H9 (cell line): ENCODE measurements at regions not wholly inside any gene's neighbourhood (a gene's known extent, or its start where the extent isn't known, plus 50 kb on each side); places are given as distances from the start of the nearest gene placed in this dataset.

Experiments
- DNase-seq: peaks from one replicate; pipeline ENCODE4 v3.0.0-alpha.2; 2017
- H2AFZ ChIP-seq: one replicate; pipeline ENCODE4 v1.6.1; 2013; ENCODE audit warnings: mild to moderate bottlenecking, low read length, control low read depth, moderate library complexity
- H2AK5ac ChIP-seq: 2 replicates; pipeline ENCODE4 v1.6.1; 2013; ENCODE audit warnings: low read length, control low read depth, mixed read lengths; ENCODE audit not compliant: insufficient read length
- H2BK120ac ChIP-seq: one replicate; pipeline ENCODE4 v1.6.1; 2013; ENCODE audit warnings: low read depth, mild to moderate bottlenecking, low read length, control low read depth, inconsistent platforms; ENCODE audit not compliant: poor library complexity, severe bottlenecking
- H2BK12ac ChIP-seq: 2 replicates; pipeline ENCODE4 v1.6.1; 2013; ENCODE audit warnings: low read length, control low read depth, mixed read lengths, low read depth; ENCODE audit not compliant: insufficient read length
- H2BK15ac ChIP-seq: 2 replicates; pipeline ENCODE4 v1.6.1; 2013; ENCODE audit warnings: low read depth, low read length, control low read depth
- H2BK20ac ChIP-seq: one replicate; pipeline ENCODE4 v1.6.1; 2013; ENCODE audit warnings: low read depth, mild to moderate bottlenecking, low read length, control low read depth, inconsistent platforms; ENCODE audit not compliant: poor library complexity, severe bottlenecking
- H2BK5ac ChIP-seq: 2 replicates; pipeline ENCODE4 v1.6.1; 2013; ENCODE audit warnings: low read length, control low read depth, mixed read lengths; ENCODE audit not compliant: insufficient read length
- H3K14ac ChIP-seq: 2 replicates; pipeline ENCODE4 v1.6.1; 2013; ENCODE audit warnings: low read length, control low read depth; ENCODE audit not compliant: insufficient read depth
- H3K18ac ChIP-seq: 2 replicates; pipeline ENCODE4 v1.6.1; 2013; ENCODE audit warnings: low read depth, mild to moderate bottlenecking, mixed read lengths, low read length, control low read depth; ENCODE audit not compliant: insufficient read length
- H3K23ac ChIP-seq: 2 replicates; pipeline ENCODE4 v1.6.1; 2013; ENCODE audit warnings: low read length, control low read depth, mixed read lengths, low read depth; ENCODE audit not compliant: insufficient read length
- H3K23me2 ChIP-seq: 2 replicates; pipeline ENCODE4 v1.6.1; 2013; ENCODE audit warnings: low read depth, mild to moderate bottlenecking, mixed read lengths, low read length, control low read depth; ENCODE audit not compliant: insufficient read length, poor library complexity, severe bottlenecking
- H3K27ac ChIP-seq: 2 replicates; pipeline ENCODE4 v1.5.1; 2013; ENCODE audit warnings: low read length, control low read depth, mixed read lengths, low read depth; ENCODE audit not compliant: insufficient read length
- H3K27me3 ChIP-seq: 2 replicates; pipeline ENCODE4 v1.6.1; 2013; ENCODE audit warnings: low read length, control low read depth, inconsistent platforms; ENCODE audit not compliant: insufficient read depth
- H3K4ac ChIP-seq: 2 replicates; pipeline ENCODE4 v1.6.1; 2013; ENCODE audit warnings: low read depth, mild to moderate bottlenecking, control low read depth, inconsistent platforms, low read length, moderate library complexity
- H3K4me1 ChIP-seq: 2 replicates; pipeline ENCODE4 v1.6.1; 2013; ENCODE audit warnings: low read length, control low read depth, inconsistent platforms; ENCODE audit not compliant: insufficient read depth
- H3K4me2 ChIP-seq: 2 replicates; pipeline ENCODE4 v1.6.1; 2013; ENCODE audit warnings: low read length, control low read depth, mixed read lengths; ENCODE audit not compliant: insufficient read length, insufficient read depth
- H3K56ac ChIP-seq: 2 replicates; pipeline ENCODE4 v1.6.1; 2013; ENCODE audit warnings: low read depth, mild to moderate bottlenecking, mixed read lengths, low read length, control low read depth; ENCODE audit not compliant: insufficient read length
- H3K79me1 ChIP-seq: 2 replicates; pipeline ENCODE4 v1.6.1; 2013; ENCODE audit warnings: low read depth, mild to moderate bottlenecking, moderate library complexity, low read length, control low read depth, inconsistent platforms; ENCODE audit not compliant: insufficient read depth, poor library complexity, severe bottlenecking
- H3K79me2 ChIP-seq: 2 replicates; pipeline ENCODE4 v1.6.1; 2013; ENCODE audit warnings: low read length, control low read depth, inconsistent platforms; ENCODE audit not compliant: insufficient read depth
- H3K9ac ChIP-seq: 2 replicates; pipeline ENCODE4 v1.6.1; 2013; ENCODE audit warnings: low read length, control low read depth, mixed read lengths; ENCODE audit not compliant: insufficient read length; ENCODE audit errors: extremely low read depth
- H3K9me3 ChIP-seq: one replicate; pipeline ENCODE4 v1.6.1; 2013; ENCODE audit warnings: low read depth, low read length, inconsistent platforms; ENCODE audit not compliant: control insufficient read depth
- H3T11ph ChIP-seq: one replicate; pipeline ENCODE4 v1.6.1; 2013; ENCODE audit warnings: mild to moderate bottlenecking, low read length, control low read depth, inconsistent platforms
- H4K20me1 ChIP-seq: one replicate; pipeline ENCODE4 v1.6.1; 2013; ENCODE audit not compliant: control insufficient read depth, insufficient read length, insufficient read depth
- H4K5ac ChIP-seq: 2 replicates; pipeline ENCODE4 v1.6.1; 2013; ENCODE audit warnings: low read depth, mild to moderate bottlenecking, mixed read lengths, low read length, control low read depth; ENCODE audit not compliant: insufficient read length
- H4K8ac ChIP-seq: replicated peaks from 2 replicates; pipeline ENCODE4 v1.6.1; 2013; ENCODE audit warnings: low read length, control low read depth, mixed read lengths, low read depth; ENCODE audit not compliant: insufficient read length
- H4K91ac ChIP-seq: 2 replicates; pipeline ENCODE4 v1.6.1; 2013; ENCODE audit warnings: low read depth, mild to moderate bottlenecking, moderate library complexity, mixed read lengths, low read length, control low read depth; ENCODE audit not compliant: insufficient read length
- H3K27ac Mint-ChIP-seq, 3 experiments: 2 replicates in 2 of 3; 3 replicates in 1 of 3; pipeline ENCODE4 v1.8.0; 2020 to 2021; ENCODE audit warnings: mixed read lengths in 3 of 3, mild to moderate bottlenecking in 1 of 3, moderate library complexity in 1 of 3
- H3K27me3 Mint-ChIP-seq: 2 replicates; pipeline ENCODE4 v1.8.0; 2021; ENCODE audit warnings: low read depth, mild to moderate bottlenecking, moderate library complexity, mixed read lengths
- H3K36me3 Mint-ChIP-seq, 3 experiments: 2 replicates in 2 of 3; 3 replicates in 1 of 3; pipeline ENCODE4 v1.8.0; 2020 to 2021; ENCODE audit warnings: low read depth in 3 of 3, mixed read lengths in 3 of 3; ENCODE audit not compliant: insufficient read depth in 1 of 3
- H3K4me1 Mint-ChIP-seq, 2 experiments: 2 replicates each; pipeline ENCODE4 v1.8.0; 2020; ENCODE audit warnings: mixed read lengths in 2 of 2
- H3K4me3 Mint-ChIP-seq, 2 experiments: 2 replicates in 1 of 2; 3 replicates in 1 of 2; pipeline ENCODE4 v1.8.0; 2020 to 2021; ENCODE audit warnings: mild to moderate bottlenecking in 2 of 2, mixed read lengths in 2 of 2, moderate library complexity in 1 of 2
- H3K9me3 Mint-ChIP-seq, 2 experiments: 2 replicates in 1 of 2; 3 replicates in 1 of 2; pipeline ENCODE4 v1.8.0; 2020; ENCODE audit warnings: mild to moderate bottlenecking in 2 of 2, mixed read lengths in 2 of 2, moderate library complexity in 1 of 2
- CTCF ChIP-seq: fragments of 200-600 bp; sonication (generic); conservative IDR thresholded peaks from 3 replicates; pipeline ENCODE4 v1.8.0; 2021; ENCODE audit warnings: antibody characterized with exemption, mild to moderate bottlenecking
- WGBS: extraction: QIAGEN DNeasy Blood & Tissue Kit; methylation state at CpG from one replicate; pipeline ENCODE4 v1.1.7; 2013; ENCODE audit warnings: missing lambda C conversion rate, low lambda C conversion rate, mixed read lengths; ENCODE audit not compliant: insufficient read length; ENCODE audit errors: extremely low coverage; 5-methylcytosine and 5-hydroxymethylcytosine counted together

GRCh38 chr3:27796365-27796875, 74.3 kb upstream of the EOMES start:
- Histone ChIP-seq H3K27ac (no peak overlapping the region), H2BK120ac (no peak overlapping the region), H3K18ac (no peak overlapping the region), H3K23me2 (no peaks in the 10 kb centered on the region), H4K8ac (no peak overlapping the region), H4K91ac (no peak overlapping the region), H3K4me1 (no peaks in the 10 kb centered on the region), H2AK5ac (no peak overlapping the region), H3K79me2 (no peaks in the 10 kb centered on the region), H3K4me2 (no peak overlapping the region), H4K20me1 (no peaks in the 10 kb centered on the region), H2BK15ac (no peak overlapping the region), H2BK12ac (no peak overlapping the region), H3K14ac (no peak overlapping the region), H2BK20ac (no peak overlapping the region), H3K27me3 (no peaks in the 10 kb centered on the region), H2BK5ac (no peak overlapping the region), H2AFZ (no peak overlapping the region), H3K9me3 (no peaks in the 10 kb centered on the region), H3K4ac (no peak overlapping the region), H4K5ac (no peak overlapping the region), H3K9ac (no peak overlapping the region), H3K23ac (no peak overlapping the region), H3T11ph (no peak overlapping the region), H3K56ac (no peak overlapping the region), H3K79me1 (no peaks in the 10 kb centered on the region)
- no peaks in the 10 kb centered on the region for H3K9me3 Mint-ChIP-seq
- DNase-seq = no peak
- no peaks in the 10 kb centered on the region; the same call in 1 of the 2 replicates for H3K27me3 Mint-ChIP-seq
- H3K27ac Mint-ChIP-seq = no peak overlapping the region
- no peaks in the 10 kb centered on the region for H3K4me1 Mint-ChIP-seq
- no CpG with 5 or more reads among the region's 4 CpGs for WGBS
- H3K36me3 Mint-ChIP-seq = no peaks in the 10 kb centered on the region
- TF ChIP-seq CTCF = no peak
- H3K4me3 Mint-ChIP-seq = no peak overlapping the region
